NCI-H2081 (cell line): ENCODE measurements at regions not wholly inside any gene's neighbourhood (a gene's known extent, or its start where the extent isn't known, plus 50 kb on each side); places are given as distances from the start of the nearest gene placed in this dataset.

ENCODE experiments used
- DNase-seq, 2 experiments: peaks; one replicate each; lab custom pipeline; 2025; lab: John Stamatoyannopoulos, UW

GRCh38 chr5:73291873-73292272, 118.9 kb downstream of the TMEM174 start:
- no peak for DNase-seq

- no peak for DNase-seq
These were observed 117.2 kb downstream of the TMEM174 start for GRCh38 chr5:73290242-73290641.

GRCh38 chr5:73288803-73289720, 116.1 kb downstream of the TMEM174 start:
- DNase-seq = peak; percentile 49 to 82

- no peak for DNase-seq
These were observed 113.9 kb downstream of the TMEM174 start for GRCh38 chr5:73286896-73287295.

GRCh38 chr5:73284985-73285384, 112.0 kb downstream of the TMEM174 start:
- DNase-seq = no peak

GRCh38 chr5:73284220-73284795, 111.3 kb downstream of the TMEM174 start:
- DNase-seq = no peak

GRCh38 chr5:73282923-73283322, 109.9 kb downstream of the TMEM174 start:
- no peak for DNase-seq

- peak in 1 of 2 experiments; percentile 6 for DNase-seq
These were observed 109.4 kb downstream of the TMEM174 start for GRCh38 chr5:73282383-73282782.

GRCh38 chr5:73280821-73281746, 108.1 kb downstream of the TMEM174 start:
- peak; percentile 76 to 86 for DNase-seq

GRCh38 chr5:73280386-73280785, 107.4 kb downstream of the TMEM174 start:
- no peak for DNase-seq

GRCh38 chr5:73279805-73280204, 106.8 kb downstream of the TMEM174 start:
- DNase-seq = no peak

- no peak for DNase-seq
These were observed 105.7 kb downstream of the TMEM174 start for GRCh38 chr5:73278693-73279092.

GRCh38 chr5:73274881-73275663, 102.1 kb downstream of the TMEM174 start:
- no peak for DNase-seq

GRCh38 chr5:73274121-73274520, 101.1 kb downstream of the TMEM174 start:
- DNase-seq = no peak

- no peak for DNase-seq
These were observed 100.5 kb downstream of the TMEM174 start for GRCh38 chr5:73273379-73274050.

- no peak for DNase-seq
These were observed 99.4 kb downstream of the TMEM174 start for GRCh38 chr5:73272351-73272750.

GRCh38 chr5:73268826-73269225, 95.8 kb downstream of the TMEM174 start:
- no peak for DNase-seq

- no peak for DNase-seq
These were observed 94.9 kb downstream of the TMEM174 start for GRCh38 chr5:73267766-73268435.

- DNase-seq = no peak
These were observed 94.2 kb downstream of the TMEM174 start for GRCh38 chr5:73266925-73267765.
